CD4-positive, alpha-beta T cell treated with Interleukin-12 subunit alpha and Interleukin-12 subunit beta, for 1 hour (primary cell): ENCODE measurements at regions not wholly inside any gene's neighbourhood (a gene's known extent, or its start where the extent isn't known, plus 50 kb on each side); places are given as distances from the start of the nearest gene placed in this dataset.

Experiments used
- DNase-seq: peaks from one replicate; pipeline ENCODE4 v3.0.0-alpha.2; 2020

- no peak for DNase-seq
Observed at GRCh38 chr6:14335071-14335470, 217.5 kb downstream of the CD83 start.

DNA sequence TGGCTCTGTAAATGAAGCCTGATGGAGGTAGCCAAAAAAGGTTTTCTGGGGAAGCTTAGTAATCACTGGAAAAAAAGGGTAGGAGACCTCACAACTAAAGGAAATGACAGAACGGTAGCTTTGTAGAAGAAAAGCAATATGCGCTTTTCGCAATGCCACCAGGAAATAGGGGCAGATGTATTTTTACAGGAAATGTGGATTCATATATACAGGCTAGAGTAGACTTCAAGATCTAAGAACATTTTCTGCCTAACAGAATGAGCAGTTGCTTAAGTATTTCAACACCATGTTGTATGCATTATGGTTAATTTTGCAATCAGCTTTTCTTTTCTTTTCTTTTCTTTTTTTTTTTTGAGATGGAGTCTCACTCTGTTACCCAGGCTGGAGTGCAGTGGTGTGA, 219.6 kb downstream of the CD83 start:
- no peak for DNase-seq

DNA sequence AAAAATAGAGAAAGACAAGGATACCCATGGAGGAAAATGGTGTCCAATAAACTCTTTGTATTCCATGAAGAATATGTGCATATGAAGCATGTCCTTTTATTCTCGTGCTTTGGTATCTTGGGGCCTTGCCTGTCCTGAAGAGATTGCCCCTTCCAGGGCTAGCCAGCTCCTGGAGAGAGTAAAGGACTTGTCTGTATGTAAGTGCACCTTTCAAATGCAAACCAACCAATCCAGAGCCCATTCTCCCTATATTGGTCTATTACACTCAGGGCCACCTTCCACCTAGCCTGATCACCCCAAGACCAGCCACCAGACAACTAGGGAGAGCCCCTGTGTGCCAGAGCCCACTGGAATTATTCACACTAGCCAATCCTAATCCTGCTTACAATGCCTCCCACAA, 221.6 kb downstream of the CD83 start:
- DNase-seq, result no peak

- DNase-seq, result no peak
Observed at GRCh38 chr6:14339711-14340584, 222.4 kb downstream of the CD83 start.

DNA sequence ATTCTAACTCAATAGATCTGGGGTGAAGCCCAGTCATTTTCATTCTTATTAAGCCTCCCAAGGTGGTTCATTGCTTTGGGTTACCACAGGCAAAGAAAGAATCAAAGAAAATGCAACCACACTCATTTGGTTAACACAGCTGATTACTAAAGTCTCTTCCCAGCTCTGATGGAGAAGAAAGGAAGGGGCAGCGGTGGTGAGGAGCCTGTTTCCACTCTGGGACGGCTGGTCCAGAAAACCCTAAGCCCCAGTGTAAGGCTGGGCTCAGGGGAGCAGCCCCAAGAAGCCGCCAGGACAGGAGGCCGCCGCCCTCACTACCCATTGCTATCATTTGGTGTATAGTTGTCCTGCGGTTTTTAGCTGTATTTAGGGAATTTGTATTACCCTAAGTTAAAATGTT, 226.9 kb downstream of the CD83 start:
- DNase-seq, result no peak

DNA sequence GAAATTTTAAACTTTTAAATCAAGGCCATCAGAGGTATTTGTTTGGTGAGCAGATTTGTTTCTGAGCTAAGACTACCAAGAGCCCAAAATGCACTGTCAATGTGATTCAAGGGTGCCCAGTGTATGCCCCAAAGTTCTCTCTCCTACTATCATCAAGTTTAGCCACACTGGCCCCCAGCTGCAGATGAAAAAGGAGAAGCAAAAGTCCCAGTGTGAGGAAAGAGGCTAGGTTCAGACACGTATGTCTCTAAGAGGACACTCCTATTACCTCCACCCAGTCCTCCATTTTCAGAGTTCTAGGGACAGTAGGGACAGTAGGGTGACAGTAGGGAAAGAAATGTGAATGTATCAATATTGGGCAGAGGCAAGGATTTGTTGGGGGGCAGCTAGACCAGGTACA, 230.8 kb downstream of the CD83 start:
- DNase-seq, result no peak

- no peak for DNase-seq
Observed at GRCh38 chr6:14349507-14349906, 231.9 kb downstream of the CD83 start.

- DNase-seq, result no peak
Observed at GRCh38 chr6:14350210-14350609, 232.6 kb downstream of the CD83 start.

- DNase-seq, result no peak
Observed at GRCh38 chr6:14353281-14353680, 235.7 kb downstream of the CD83 start.

DNA sequence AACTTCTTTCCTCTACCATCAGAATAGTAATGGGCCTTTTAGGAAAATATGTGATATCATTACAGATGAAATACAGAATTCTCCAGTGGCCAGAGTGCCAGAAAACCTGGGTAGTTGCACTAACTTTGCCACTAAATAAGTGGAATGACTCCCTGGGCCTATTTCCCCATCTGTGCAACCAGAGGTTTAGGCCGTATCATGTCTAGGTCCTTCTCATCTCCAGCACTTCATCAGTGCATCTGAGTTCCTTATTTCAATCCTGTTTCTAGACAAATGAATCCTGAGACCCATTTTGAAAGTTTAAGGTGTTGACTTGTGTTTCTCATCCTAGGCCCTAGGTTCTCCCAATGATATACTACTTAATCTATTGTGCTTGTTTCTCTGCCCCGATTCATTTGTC, 236.2 kb downstream of the CD83 start:
- no peak for DNase-seq

DNA sequence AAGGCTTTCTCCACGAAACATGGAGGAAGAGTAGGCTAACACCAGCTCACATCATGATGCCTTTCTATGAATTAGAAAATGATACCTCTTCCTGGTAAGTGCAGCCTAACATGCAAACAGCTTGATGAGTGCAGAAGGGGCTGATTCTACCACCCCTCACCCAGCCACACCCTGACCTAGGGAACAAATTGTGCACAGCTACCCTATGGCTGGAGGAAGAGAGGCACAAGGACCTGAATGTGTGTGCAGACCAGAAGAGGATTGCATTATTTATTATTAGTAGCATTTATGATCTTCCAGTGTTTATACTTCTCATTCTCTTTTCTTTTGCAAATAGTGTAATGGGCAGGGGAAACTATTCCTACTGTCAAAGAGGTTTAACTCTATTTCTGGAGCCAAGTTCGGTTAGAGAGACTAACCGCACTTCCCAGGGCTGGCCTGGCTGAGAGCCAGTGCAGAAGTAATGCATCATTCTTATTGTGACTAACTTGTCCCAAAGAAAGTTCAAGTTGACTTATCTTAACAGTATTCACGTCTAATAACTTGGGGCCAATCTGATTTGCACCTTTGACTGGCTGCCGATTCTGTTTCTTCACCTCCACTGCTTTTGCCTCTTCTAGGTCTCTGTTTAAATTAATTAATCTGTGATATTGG, 237.5 kb downstream of the CD83 start:
- DNase-seq, result no peak

DNA sequence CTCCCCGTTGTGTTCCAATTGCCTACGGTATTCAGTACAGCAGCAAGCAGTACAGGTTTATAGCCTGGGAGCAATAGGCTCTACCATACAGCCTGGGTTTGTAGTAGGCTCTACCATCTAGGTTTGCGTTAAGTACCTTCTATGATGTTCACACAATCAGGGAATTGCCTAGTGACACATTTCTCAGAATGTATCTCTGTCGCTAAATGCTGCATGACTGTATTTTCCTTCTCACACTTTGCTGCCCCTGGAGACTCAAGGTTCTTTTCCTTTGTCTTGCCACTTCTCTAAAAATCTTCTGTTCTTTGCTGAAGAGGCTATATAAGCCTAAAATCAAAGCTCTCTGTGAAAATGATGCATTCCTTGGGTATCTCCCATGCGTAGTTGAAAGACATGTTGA, 241.9 kb downstream of the CD83 start:
- no peak for DNase-seq

DNA sequence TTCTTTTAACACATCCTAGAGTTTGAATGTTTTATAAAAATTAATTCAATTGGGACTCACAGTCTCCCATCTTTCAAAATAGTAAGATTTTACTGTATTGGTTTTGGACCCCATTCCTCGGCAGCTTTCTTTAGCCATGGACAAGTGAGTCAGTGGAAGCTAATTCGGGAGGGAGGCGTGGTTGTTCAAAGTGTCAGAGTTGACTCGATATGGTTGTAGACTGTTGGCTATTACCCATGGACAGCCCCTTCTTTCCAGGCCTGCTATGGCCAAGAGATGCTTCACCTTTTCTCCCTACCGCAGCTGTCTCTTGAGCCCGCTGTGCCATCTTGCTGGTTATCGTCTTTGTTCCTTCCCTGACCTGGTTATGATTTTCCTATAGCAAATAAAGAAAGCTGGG, 243.0 kb downstream of the CD83 start:
- no peak for DNase-seq

- DNase-seq, result no peak
Observed at GRCh38 chr6:14361297-14361696, 243.7 kb downstream of the CD83 start.

GRCh38 chr6:14361956-14362587, 244.5 kb downstream of the CD83 start:
- no peak for DNase-seq

- DNase-seq, result no peak
Observed at GRCh38 chr6:14364370-14364769, 246.8 kb downstream of the CD83 start.

- DNase-seq, result no peak
Observed at GRCh38 chr6:14365393-14365792, 247.8 kb downstream of the CD83 start.

DNA sequence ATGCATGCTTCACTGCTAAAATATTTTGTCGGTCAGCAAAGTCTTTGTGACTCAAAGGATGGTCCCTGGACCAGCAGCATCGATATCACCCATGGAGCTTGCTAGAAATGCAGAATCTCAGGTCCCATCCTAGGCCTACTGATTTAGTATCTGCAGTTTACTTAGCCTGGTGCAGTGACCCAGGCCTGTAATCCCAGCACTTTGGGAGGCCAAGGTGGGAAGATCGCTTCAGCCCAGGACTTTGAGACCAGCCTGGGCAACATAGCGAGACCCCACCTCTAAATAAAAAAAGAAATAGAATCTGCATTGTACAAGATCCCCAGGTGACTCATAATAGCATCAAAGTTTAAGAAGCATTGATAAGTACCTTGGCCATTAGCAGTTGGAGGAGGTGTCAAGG, 248.7 kb downstream of the CD83 start:
- DNase-seq, result no peak

DNA sequence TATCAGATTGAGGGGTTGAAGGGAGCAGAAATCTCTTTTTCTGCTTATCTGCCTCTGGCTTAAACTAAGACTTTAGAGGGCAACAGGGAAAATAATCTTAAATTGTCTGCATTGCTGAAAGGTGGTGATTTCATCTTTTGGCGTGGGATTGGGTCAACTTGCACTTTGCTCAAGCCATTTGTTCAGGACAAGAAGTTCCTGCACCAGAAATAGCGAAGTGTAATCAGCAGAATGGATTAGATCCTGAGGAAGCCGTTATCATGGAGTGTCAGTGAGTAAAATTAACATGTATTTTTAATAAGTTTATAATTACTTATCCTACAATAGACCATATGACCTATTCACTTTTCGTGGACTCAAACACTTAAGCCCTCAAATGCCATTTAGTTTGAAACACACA, 249.3 kb downstream of the CD83 start:
- DNase-seq, result no peak

DNA sequence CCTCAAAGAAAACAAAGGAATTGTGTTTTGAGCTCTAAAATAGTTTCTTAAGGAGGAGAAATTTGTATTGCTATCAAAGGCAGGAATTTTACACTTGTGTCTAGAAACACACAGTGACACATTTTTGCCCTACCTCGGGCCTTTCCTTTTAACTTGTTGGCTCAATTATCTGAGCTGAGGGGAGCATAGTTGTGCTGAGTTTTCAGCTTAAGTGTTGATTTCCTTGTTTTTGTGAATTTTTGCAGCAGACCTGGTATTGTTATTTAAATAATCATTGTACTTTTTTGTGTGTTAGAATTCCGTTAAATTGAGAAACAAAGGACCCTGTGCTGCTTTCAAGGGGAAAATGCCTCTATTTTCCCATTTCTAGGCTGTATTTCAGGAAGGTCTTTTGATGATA, 249.7 kb downstream of the CD83 start:
- no peak for DNase-seq

GRCh38 chr6:14369717-14370116, 252.1 kb downstream of the CD83 start:
- DNase-seq, result no peak

DNA sequence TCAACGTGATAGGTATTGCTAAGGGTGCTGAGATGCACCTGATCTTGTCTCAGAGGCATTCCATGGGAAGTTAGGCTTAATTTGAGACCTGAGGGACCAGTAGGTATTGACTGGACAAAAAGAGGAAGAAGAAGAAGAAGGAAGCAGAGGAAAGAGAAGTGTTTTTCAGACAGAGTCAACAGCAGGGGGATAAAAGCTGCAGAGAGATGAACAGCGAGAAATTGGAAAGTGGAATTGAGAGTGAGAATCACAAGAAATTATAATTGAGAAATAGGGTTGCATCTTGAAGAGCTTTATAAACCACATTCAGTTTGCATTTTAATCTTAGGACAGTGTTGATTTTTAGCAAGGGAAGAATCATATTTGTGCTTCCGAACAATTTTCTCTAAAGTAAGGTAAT, 254.0 kb downstream of the CD83 start:
- no peak for DNase-seq

DNA sequence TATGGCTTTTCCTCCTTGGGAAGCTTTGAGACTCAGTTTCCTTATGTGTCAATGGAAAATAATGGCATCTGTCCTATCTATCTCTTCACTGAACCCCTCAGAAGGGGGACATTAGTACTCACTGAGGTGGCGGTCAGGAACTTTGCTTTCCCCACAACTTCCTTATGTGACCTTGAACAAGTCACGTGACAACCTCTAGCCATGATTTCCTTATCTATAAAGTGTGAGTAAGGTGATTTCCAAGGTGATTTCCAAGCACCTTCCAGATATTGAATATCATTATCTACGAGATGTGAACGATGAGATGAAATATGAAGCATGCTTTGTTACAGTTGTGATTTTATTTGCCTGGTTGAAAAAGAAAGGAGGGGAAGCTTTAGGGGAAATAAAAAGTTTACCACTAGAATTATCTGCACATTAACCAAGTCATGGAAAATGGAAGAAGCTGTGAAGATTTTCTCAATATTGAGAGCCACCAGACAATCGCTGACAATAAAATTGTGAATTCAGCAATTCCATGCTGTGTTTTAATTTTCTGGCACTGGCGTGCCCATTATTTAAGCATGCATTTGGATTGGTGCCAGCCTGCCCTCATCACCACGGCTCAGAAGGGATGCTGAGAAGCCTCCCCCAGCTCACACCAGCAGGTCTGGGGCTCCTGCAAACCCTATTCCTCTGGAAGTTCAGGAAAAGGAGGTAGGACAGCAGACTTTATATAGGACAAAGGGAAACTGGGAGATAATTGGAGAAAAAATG, 255.3 kb downstream of the CD83 start:
- no peak for DNase-seq
